A673 (cell line): ENCODE measurements at regions not wholly inside any gene's neighbourhood (a gene's known extent, or its start where the extent isn't known, plus 50 kb on each side); places are given as distances from the start of the nearest gene placed in this dataset.

ENCODE experiments used
- CTCF ChIP-seq: fragments of 300-800, 200-600 bp; sonication (generic); conservative IDR thresholded peaks from 2 replicates; pipeline ENCODE4 v1.5.1; 2017; ENCODE audit warnings: low read depth, mild to moderate bottlenecking, antibody characterized with exemption, low read length, moderate library complexity, mixed read lengths
- EZH2 ChIP-seq: fragments of 200-600 bp; sonication (generic); IDR thresholded peaks from 2 replicates; pipeline ENCODE4 v1.6.1; 2017; ENCODE audit warnings: borderline replicate concordance, low read depth, mild to moderate bottlenecking, mixed read lengths, antibody characterized with exemption, low read length; ENCODE audit not compliant: poor library complexity, severe bottlenecking

DNA sequence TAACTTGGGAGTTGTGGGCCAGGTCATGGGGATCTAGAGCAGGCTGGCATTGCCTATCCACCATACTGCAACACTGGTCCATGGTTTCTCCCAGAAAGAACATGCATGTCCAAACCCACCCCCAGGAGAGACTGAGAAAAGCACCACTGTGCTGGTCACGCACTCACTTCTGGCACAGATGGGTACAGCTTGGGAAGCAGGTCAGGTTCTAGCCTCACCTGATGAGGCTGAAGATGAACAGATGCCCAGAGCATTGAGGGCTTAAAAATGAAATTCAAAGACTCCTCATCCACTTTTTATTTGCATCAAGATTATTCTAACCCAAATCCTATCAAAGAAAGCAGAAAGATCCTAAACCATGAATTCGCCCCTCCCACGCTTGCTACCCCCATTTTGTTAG, 125.9 kb upstream of the RAI2 start:
- TF ChIP-seq CTCF (no peak), EZH2 (no peak)
